NCI-H774 (cell line): ENCODE measurements at regions not wholly inside any gene's neighbourhood (a gene's known extent, or its start where the extent isn't known, plus 50 kb on each side); places are given as distances from the start of the nearest gene placed in this dataset.

ENCODE experiments used
- DNase-seq: peaks from one replicate; lab custom pipeline; 2025; lab: John Stamatoyannopoulos, UW

DNA sequence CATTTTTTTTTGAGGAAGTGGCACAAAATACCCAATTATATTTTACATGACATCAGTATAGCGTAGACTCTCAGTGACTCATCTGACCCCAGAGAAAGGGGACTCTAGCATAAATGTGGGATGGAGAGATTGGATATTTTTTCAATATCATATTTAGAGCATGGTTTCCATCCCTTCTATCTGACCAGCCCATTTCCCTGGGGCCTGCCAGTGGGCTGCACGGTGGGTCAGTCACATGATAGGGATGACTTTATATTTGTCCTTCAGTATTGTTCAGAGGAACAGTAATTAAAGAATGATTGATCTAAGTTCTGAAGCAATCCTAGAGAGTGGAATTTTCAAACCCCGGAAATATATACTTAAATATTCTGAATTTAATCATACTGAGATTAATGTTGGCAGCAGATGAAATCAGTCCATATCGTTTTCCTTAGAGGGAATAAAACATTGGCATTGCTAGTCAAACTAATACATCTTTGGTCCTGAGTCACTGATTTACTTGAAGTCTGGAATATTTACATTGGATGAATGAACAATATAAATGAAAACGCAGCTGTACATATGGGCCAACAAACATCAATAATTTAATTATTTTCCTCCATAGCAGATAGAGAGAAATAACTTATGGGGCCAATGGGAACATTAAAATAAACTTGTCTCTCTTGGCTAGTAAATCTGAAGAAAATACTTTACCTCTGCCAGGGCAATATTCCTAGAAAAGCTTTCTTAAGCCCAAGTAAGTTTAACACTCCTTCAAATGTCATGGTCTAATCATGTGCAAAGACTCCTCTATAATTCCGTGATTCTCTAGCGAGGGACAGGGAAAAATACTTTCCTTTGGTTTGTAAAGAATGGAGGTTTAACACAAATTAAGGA is 563.6 kb upstream of the PKDCC start:
- no peak for DNase-seq

DNA sequence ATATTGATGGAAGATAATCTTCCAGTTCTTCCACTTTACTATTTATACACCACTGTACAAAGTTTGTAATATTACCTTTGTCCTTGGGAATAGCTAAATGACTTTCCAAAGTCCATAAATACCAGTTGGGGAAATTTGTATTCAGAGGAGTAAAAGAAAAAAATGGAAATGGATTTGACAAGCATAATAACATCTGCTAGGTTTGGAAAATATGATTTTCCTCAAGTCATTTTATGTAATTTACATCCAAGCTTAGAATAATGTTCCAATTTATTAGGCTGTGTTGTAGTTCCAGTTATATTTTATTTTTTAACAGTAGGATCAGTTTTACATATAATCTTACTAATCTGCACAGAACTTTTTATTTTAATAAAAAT is 563.0 kb upstream of the PKDCC start:
- no peak for DNase-seq

DNA sequence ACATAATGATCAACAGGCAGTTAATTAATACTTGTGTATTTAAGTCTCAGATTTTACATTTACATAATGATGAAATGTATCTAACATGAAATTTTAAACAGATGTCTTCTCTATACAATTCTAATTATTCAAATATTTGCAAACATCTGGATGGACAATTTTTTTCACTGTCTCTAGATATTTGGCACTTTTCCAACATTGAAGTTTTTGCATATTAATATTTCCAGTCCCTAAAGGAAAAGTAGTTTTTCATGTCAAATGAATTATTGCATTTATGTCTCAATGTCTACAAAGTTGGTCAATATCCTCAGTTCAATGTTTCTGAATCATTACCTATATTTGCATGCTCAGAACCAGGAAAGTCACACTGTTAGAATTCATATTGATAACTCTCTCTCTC is 560.9 kb upstream of the PKDCC start:
- DNase-seq, result no peak

DNA sequence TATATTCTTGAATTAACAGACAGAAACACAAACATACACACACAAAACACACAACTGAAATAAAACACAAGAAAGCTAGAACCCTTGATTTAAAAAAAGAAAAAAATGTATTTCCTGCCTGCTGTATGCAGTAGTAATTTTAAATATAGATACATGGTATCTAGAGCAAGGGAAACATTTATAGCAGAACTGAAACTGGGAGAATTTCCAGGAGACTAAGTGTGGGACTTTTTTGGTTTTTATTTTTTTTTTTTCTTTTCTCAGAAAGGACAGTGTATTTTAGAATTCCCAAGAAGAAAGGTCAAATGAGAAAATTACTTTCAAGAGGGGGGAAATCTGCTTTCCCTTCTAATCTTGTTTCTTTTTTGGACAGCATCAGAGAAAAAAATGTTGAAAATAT is 558.9 kb upstream of the PKDCC start:
- no peak for DNase-seq

DNA sequence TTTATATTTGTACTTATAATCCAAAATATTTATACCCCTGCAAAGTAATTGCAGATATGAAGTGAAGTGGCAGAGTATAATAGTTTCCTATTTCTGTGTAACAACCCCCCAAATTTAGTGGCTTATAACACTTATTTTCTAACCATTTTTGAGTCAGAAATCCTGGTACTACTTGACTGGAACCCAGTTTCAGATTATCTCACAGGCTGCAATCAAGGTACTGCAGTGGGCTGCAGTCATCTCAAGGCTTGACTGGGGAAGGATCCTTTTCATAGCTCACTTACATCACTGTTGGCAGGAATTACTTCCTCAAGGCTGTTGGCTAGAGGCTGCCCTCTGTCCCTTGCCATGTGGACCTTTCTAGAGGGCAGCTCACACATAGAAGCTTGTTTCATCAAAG is 558.2 kb upstream of the PKDCC start:
- no peak for DNase-seq

DNA sequence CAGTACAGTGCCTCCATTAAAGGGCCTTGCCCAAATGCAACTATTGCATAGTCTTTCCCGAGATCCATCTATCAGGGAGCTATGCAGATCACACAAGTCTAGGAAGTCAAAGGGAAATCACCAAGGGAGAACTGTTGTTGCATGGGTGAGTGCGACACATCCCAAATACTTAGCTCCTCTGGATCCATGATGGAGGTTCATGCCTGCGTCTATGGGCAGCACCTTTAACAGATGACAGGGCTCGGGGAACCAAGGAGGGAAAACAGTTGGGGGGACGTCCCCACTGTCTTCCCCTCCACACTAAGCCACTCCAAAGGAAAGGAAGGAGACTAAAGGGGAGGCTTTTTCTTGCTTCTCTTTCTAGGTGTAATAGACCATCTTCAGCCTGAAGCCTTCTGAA is 552.8 kb upstream of the PKDCC start:
- DNase-seq, result no peak

DNA sequence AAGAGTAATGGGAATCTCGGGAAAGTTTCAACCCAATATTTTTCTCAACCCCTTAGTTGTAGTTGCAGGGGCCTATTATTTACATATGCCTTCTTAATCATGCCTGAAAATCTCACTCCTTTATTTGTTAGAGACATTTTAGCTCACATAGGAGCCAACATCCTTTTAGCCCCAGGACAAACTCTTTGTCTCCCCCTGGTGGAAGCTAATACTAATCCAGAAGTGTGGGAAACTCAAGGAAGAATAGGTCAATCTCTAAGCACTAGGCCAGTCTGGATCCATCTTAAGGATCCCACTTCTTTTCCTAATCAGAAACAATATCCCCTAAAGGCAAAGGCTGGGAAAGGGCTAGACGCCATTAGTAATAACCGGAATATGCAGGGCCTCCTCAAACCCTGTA is 550.9 kb upstream of the PKDCC start:
- no peak for DNase-seq

DNA sequence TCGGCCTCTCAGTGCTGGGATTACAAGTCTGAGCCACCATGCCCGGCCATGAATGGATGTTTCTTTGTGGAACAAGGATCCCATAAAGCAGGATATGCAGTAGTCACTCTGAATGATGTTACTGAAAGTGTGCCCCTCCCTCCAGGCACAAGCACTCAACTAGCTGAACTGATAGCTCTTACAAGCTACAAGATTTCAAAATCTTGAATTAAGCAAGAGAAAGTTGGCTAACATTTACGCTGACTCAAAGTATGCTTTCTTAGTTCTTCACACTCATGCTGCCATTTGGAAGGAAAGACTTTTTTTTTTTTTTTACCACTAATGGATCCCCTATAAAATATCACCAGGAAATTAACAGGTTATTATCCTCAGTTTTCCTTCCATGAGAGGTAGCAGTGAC is 549.0 kb upstream of the PKDCC start:
- DNase-seq, result no peak

DNA sequence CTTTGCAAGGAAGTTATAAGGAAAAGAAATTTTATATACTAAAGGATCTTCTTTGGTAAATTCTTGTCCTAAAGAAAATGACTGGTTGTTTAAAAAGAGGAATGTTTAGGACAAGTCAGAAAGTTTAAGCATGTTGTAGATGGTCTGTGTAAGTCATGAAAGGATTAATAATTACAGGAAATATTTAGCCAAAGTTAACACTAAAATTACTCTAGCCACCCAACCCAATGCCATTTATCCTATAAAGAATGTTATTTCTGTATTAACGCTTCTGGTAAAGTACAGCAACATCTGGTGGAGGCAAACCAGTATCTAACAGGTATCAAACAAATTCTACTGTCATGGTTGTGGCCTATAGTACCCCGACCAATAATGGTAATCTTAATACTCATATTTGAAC is 546.9 kb upstream of the PKDCC start:
- no peak for DNase-seq

DNA sequence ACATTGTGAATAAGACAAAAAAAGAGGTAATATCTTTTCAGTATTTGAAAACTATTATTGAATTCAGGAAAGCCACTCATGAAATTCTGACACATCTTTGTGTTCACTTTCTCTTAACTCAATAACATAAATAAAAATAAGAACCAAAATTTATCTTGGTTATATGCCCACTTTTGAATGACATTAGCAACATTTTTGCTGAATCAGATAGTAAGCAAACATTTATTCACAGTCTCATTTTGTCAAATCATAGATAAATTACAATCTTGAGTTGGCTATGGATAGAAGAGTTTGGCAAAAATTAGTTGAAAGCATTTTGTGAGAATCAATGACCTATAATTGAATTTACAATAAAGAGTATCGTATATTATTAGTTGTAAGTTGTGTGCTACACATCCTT is 545.1 kb upstream of the PKDCC start:
- DNase-seq, result no peak

DNA sequence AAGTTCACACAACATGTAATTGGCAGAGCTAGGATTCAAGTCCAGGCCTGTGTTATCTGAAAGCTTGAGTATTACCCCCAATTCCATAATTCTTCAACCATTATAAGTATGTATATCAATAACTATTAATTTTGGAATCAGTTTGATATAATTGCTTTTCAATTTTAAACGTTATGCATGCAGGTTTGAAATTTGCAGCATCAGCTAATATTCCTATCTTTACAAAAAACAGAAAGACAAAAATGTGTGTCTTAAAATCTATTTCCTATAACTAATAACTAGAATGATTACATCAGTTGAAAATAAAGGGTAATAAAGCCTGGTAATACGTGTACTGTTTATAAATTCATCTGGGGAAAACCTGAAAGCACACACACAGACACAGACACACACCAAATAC is 543.3 kb upstream of the PKDCC start:
- no peak for DNase-seq

DNA sequence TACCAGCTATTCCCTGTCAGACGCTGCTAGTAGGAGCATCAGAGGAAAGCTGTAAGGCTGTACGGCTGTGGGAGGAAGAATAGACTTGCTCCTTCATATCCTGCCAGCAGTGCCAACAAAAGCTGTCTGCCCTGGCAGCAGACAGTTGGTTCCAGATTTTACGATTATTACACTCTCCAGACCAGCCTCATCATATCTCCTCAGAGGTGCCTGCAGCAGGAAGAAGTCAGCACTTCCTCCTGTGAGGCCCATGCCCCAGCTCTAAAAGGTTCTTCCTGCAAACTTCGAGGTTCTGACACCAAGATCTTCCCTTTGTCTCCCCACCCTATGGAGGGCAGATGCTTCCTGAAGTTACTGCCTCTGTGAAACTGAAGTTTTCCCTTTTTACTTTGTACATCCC is 537.7 kb upstream of the PKDCC start:
- DNase-seq, result no peak

DNA sequence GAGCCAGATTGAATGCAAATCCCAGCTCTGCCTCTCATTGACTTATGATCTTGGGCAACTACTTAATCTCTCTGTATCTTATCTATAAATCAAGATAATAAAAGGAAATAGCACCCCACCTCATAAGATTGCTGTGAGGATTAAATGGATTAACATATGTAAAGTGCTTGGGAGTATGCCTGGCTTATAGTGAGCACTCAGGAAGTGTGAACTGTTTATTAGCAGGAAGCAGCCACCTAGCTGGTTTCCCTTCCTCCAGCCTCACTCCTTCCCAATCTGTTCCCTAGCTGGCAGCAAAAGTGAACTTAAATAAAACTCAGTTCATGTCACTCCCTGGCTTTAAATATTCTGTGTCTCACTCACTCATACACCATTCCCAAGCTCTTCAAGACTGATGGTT is 526.6 kb upstream of the PKDCC start:
- DNase-seq, result no peak

DNA sequence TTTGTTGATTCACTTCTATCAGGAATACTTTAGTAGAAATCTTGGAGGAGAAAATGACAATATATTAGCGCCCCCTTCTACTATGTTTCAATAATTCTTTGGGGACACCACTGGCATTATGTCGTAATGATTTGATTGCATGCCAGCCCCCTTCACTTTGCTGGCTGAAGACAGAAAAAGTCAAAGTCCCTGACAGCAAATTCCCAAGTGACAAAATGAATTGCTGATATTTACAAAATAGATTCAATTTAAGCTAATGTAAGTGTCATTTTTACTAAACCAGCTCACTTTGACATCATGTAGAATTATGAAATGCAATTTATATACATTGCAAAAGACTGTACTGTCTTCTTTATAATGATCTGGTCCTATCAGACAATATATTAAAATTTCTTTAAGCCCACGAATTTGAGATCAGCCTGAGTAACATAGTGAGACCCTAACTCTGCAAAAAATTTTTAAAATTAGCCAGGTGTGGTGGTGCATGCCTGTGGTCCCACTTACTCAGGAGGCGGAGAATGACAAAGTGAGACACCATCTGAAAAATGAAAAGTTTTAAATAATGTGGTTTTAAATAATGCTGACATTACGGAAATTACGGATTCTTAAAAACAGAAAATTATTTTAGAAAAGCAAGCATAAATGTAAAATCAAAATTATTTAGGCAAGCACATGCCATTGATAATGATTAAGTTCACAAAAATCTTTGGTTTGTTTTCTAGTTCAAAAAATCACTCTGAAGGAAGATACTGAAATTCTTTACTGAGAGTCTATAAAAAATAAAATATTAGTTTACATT is 520.1 kb upstream of the PKDCC start:
- no peak for DNase-seq

DNA sequence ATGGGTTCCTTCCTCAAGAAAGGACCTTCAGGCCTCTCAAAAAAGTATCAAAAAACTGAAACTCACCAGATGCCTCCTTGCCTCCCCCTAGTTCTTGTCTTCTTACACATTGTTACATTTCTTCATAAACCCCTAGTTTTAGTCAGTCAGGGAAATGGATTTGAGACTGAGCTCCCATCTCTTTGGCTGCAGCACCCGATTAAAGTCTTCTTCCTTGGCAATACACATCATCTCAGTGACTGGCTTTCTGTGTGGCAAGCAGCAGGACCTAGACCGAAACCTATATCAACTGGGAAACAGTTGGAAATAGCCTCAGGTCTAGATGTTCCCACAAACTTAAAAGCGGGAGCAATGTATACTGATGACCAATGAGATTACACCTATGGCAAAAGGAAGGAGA is 512.2 kb upstream of the PKDCC start:
- DNase-seq, result no peak

DNA sequence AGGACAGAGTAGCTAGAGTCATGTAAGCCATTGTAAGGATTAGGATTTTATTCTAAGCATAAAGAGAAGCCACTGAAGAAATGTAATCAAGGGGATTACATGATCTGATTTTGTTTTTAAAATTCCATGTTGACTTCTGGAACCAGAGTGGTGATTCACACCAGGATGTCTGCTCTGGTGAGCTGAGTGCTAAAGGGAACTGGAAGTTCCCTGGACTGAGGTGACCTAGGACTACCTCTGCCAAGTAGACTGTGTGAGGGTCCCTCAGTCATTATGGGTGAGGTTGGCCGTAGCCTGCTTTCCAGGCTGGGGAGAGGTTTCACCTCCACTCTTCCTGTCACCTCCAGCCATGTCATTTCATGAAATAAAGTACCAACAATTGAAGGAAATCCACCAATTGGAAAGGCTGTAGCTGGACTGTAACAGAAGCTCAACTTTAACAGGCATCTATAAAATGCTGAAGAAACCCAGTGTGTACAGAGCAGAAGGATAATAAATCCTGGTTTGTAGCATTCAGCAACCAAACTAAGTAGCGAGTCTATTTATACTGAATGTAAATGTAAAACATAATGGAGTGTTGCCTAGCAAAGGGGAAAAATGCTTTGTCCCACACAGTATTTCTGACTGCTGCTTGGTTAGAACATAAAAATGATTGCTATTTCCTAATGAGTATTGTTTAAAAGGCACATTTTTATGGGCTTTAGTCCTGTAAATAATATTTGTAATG is 507.4 kb upstream of the PKDCC start:
- DNase-seq, result no peak

DNA sequence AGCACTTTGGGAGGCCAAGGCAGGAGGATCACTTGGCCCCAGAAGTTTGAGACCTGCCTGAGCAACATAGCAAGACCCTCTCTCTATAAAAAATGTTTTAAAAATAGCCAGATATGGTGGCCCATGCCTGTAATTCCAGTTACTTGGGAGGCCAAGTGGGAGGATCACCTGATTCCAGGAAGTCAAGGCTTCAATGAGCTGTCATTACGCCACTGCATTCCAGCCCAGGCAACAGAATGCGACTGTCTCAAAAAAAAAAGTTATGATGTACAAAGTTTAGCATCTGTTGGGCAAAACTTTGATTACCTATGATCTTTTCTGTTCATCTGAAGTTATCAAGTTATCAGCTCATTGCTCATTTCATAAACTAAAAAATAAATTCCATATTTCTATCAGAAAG is 504.1 kb upstream of the PKDCC start:
- DNase-seq, result no peak

DNA sequence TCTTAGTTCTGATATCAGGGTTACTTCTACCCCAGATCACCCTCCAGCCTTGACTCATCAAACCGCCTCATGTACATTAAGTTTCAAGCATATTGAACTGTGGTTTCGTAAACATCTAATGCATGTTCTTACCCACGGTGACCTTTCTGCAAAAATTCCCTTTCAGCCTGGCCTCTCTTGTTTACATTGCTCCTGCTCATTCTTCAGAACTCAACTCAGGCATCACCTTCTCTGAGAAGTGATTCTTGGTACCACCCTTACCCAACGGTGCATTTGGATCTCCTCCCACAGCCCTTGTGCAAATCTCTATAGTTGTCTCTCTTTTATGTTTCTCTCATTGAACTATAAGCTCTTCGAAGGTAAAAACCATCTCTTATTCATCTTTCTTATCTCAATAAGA is 503.1 kb upstream of the PKDCC start:
- DNase-seq, result no peak

DNA sequence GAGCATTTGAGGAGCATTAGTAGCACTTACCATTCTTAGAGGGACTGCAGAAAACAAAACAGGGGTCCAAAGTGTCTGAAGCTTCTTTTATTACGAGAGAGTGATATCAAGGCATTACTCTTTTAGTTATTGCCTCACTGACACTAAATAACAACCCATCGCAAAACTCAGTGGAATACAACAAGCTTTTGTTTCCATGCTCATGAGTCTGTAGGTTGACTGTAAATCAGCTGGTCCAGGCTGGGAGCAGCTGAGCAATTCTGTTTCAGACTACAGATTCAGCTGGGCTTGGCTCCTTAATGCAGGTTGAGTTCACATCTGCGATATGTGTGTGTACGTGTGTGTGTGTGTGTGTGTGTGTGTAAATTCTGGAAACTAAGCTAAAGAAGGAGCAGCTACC is 501.8 kb upstream of the PKDCC start:
- DNase-seq, result no peak

DNA sequence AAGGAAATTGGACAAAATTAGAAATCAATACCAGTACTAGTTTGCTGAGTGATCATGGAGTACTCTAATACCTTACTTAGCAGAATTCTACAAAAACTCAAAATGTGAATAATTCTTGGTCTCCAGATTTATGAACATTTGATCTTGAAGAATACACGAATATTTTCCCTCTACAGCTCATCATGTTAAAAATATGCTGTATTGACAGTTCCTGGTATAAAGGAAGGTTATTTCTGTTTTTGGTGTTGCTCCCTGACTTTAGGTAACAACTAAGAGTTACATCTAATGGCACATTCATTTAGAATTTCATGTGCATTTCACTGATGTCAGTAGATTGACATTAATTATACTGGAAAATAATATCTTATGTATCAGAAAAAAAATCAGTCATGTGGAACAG is 479.2 kb upstream of the PKDCC start:
- no peak for DNase-seq

DNA sequence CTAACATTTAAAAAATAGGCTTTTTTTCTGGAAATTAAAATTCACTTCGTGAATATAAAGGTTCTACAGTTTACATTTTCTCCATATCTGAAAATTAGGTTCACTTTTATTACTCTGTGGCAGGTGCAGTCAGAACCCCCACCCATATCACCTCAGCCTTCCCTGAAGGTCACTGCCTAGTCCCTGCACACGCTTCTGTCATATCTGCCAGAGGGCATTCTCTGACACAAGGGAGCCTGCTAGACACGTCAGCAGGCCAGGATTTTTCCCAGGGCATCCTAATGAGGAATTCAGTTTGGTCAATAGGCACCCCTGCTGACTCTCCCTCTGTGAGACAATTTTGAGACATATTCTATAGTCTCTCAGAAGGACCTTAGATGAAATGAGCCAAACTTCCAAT is 475.7 kb upstream of the PKDCC start:
- DNase-seq, result no peak

DNA sequence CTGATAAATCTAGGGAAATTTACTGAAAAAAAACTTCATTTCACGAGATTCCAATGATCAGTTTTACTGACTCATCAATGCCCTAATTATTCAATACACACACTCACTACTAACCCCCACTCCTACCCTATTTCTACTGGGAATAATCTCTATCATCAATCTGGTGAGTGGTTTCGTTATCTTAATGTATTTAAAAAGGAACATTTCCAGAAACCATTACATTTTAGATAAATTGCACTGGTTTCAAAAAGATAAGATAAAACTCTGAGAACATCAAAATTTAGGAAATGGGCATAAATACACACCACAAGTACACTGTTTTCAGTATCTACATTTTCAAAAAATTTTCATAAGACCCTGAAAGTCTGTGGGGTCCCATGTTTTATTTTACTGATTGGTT is 471.4 kb upstream of the PKDCC start:
- no peak for DNase-seq

DNA sequence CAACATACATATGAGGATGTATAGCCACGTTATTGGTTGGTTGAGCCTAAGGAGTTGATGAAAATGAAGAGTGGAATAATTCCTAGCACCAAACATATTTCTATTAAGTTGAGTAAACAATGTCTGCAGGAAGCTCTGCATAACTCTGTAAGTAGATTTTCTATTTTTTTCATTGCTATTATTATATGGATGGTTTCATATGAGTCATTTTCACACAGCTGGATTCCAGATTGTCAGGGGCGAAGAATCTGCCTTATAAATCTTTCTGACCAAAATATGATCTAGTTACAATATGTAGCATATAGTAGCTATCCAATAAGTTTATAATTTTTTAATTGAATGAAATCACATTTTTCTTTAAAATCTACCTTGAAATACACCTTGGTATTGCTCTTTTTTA is 468.0 kb upstream of the PKDCC start:
- DNase-seq, result no peak
